ENCODE measurements at regions not wholly inside any gene's neighbourhood (a gene's known extent, or its start where the extent isn't known, plus 50 kb on each side); places are given as distances from the start of the nearest gene placed in this dataset.

DNA sequence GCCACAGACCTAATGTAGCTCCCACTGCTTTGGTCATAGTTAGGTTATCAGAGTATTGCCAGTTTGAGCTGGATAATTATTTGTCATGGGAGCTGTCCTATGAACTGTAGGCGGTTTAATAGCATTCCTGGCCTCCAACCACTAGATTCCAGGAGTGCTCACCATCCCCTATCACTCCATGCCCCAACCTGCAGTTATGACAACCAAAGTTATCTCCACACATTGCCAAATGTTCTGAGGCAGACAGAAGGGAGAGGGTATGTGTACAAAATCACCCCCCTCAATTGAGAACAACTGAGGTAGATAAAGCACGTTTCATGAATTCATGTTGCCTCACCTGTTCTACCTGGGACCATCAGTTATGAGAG, 119.0 kb upstream of the CACUL1 start:
- Histone ChIP-seq H3K18ac (ENCODE audit: extremely low read depth, low read length) (no peak overlapping the region), H3K36me3 (ENCODE audit: control insufficient read depth in 2 of 4, insufficient read depth in 4 of 4, low read length in 3 of 4) (no peaks in the 10 kb centered on the region), H4K20me1 (replicated peaks in 1 of 2; ENCODE audit: control insufficient read depth in 1 of 2, insufficient read depth in 2 of 2, low read length in 2 of 2) (no peaks in the 10 kb centered on the region), H2AFZ (ENCODE audit: low read length) (0 out of 2 replicates have a peak overlapping the region, but pooled peaks have one; percentile 25), H3K23me2 (ENCODE audit: low read depth, low read length) (no peaks in the 10 kb centered on the region; the same call in 1 of the 2 replicates), H3K23ac (ENCODE audit: insufficient read length) (no peak overlapping the region), H3K27ac (ENCODE audit: low read depth, low read length) (no peak overlapping the region), H3K56ac (replicated peaks; ENCODE audit: insufficient read length, low read depth, low read length) (no peak overlapping the region), H3K27me3 (replicated peaks in 1 of 4; ENCODE audit: control insufficient read depth in 3 of 4, extremely low read depth in 1 of 4, insufficient read depth in 3 of 4, low read length in 3 of 4) (no peaks in the 10 kb centered on the region), H4K8ac (ENCODE audit: extremely low read depth, insufficient read depth, low read length) (no peak overlapping the region), H2BK12ac (ENCODE audit: low read depth, low read length) (no peak overlapping the region), H3K4me3 (ENCODE audit: extremely low read depth in 1 of 4, insufficient read depth in 2 of 4, low read depth in 3 of 4, low read length in 4 of 4) (no peak overlapping the region), H3K4me1 (replicated peaks in 1 of 4; ENCODE audit: control insufficient read depth in 3 of 4, insufficient read depth in 4 of 4, low read length in 3 of 4) (peaks cover 0 to 3% (median 1%) of the 10 kb centered on the region in 4 experiments; a peak in 3 of 7 replicates), H2BK5ac (ENCODE audit: low read depth, low read length) (no peak overlapping the region), H3K4ac (replicated peaks; ENCODE audit: insufficient read length, low read depth, low read length) (no peak overlapping the region), H3K79me1 (ENCODE audit: low read depth, low read length) (no peaks in the 10 kb centered on the region), H2AK5ac (ENCODE audit: low read depth, low read length) (no peak overlapping the region), H2BK120ac (replicated peaks; ENCODE audit: low read depth, low read length) (no peak overlapping the region), H2BK20ac (ENCODE audit: low read length) (no peak overlapping the region), H4K91ac (replicated peaks; ENCODE audit: insufficient read length, low read length) (no peak overlapping the region), H3K4me2 (ENCODE audit: insufficient read depth in 1 of 2, low read depth in 2 of 2, low read length in 2 of 2) (no peak overlapping the region), H3K79me2 (ENCODE audit: control insufficient read depth in 1 of 2, insufficient read depth in 2 of 2, low read length in 2 of 2) (no peaks in the 10 kb centered on the region), H3K9ac (replicated peaks in 1 of 4; ENCODE audit: extremely low read depth in 1 of 4, low read depth in 3 of 4, low read length in 3 of 4) (no peak overlapping the region), H2BK15ac (ENCODE audit: low read length) (no peak overlapping the region), H4K5ac (ENCODE audit: insufficient read length, low read depth, low read length) (no peak overlapping the region), H3K14ac (ENCODE audit: insufficient read length) (no peak overlapping the region), H3K9me3 (ENCODE audit: insufficient read depth in 2 of 2, low read depth in 1 of 2, low read length in 1 of 2) (no peaks in the 10 kb centered on the region; a peak in 1 of 4 replicates)
- no peak for DNase-seq (ENCODE audit: low read depth in 1 of 2, low spot score in 2 of 2)
- 87% methylated on average over 2 of the region's 2 CpGs; no CpG with 5 or more reads in 1 of the 2 experiments for WGBS, 2 experiments (ENCODE audit: extremely low coverage in 1 of 2, insufficient coverage in 1 of 2, insufficient read length in 1 of 2, insufficient replicate concordance in 2 of 2, low coverage in 1 of 2, low lambda C conversion rate in 2 of 2, missing lambda C conversion rate in 1 of 2)
- no peak for FAIRE-seq
- POLR2A ChIA-PET (ENCODE audit: partially characterized antibody) = no interaction called here
- CTCF ChIA-PET (ENCODE audit: partially characterized antibody) = interaction anchor here (0.5 kb wide), 1 partner anchor 67 kb away, joined by 4 read pairs; no protein-coding TSS in a partner anchor
- TF ChIP-seq GABPA (IDR thresholded peaks at IDR 0.05; ENCODE audit: borderline replicate concordance, insufficient read depth, low read length) (no peak), TEAD4 (IDR thresholded peaks at IDR 0.05; ENCODE audit: low read depth, low read length) (no peak), ZNF274 (IDR thresholded peaks at IDR 0.05; ENCODE audit: borderline replicate concordance, extremely low read depth, low read length) (no peak), SIX5 (IDR thresholded peaks at IDR 0.05; ENCODE audit: low read depth, low read length) (no peak), BACH1 (IDR thresholded peaks at IDR 0.05; ENCODE audit: low read length) (no peak)
- TF ChIP-seq, protein P1, sequence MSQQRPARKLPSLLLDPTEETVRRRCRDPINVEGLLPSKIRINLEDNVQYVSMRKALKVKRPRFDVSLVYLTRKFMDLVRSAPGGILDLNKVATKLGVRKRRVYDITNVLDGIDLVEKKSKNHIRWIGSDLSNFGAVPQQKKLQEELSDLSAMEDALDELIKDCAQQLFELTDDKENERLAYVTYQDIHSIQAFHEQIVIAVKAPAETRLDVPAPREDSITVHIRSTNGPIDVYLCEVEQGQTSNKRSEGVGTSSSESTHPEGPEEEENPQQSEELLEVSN (IDR thresholded peaks at IDR 0.05) = no peak

All from H1 (cell line).